HuH-7.5 (cell line): ENCODE measurements at regions not wholly inside any gene's neighbourhood (a gene's known extent, or its start where the extent isn't known, plus 50 kb on each side); places are given as distances from the start of the nearest gene placed in this dataset.

Source experiments
- DNase-seq: peaks from one replicate; pipeline ENCODE4 v3.0.0; 2011; ENCODE audit warnings: low spot score

DNA sequence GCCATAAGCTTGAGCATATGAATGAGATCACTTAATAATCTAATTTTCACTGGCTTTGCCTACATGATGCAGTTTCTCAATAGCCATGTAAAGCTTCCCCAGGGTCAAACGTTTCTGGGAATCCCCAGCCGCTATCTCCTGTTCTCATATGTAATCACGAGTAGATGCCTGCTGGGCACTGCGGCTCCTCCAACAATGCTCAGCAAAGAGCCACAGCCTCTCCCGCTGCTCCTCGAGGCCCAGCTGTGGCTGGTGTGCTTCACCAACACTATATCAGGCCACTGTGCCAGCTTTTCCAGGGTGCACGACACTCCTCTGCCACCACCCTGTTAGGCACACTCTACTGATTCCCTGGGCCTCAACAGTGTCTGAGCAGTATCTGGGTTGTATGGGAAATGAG is 78.3 kb upstream of the RASGEF1B start:
- no peak for DNase-seq

GRCh38 chr4:81546777-81547176 is 75.1 kb upstream of the RASGEF1B start:
- DNase-seq: no peak

DNA sequence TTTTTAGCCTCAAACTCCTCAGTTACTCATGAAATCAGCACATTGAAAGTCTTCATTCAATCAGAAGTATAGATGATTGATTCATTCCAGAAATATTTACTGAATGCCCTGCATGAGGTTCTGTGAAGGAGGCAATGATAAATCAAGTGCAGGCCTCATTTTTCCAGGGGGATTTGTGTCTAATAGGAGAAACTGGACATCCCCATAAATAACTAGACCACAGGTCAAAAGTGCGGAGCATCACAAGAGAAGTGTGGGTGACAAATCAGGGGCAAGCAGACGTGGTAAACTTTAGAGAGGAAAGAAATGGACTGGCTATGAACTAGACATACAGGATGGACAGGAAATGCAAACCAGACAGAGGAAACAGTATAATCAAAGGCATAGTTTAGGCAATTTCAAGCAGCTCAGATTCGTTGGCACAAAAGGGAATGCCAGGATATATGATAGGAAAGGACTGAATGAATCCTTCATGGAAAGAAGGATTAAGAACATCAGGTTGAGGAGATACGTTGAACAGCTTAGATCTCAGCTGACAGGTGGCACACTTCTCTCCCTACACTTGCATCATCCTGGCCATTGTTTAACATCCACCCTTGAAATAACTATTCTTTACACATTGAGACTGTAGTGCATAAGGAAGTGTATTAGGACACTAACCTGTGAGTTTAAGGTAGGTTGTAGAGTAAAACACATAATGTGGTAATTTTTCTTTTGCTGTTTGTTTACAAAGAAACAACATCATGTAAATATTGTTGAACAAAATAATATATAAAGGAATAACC is 69.6 kb upstream of the RASGEF1B start:
- DNase-seq: no peak

- no peak for DNase-seq
Measured at GRCh38 chr4:81538716-81539427, 67.2 kb upstream of the RASGEF1B start.

- no peak for DNase-seq
Measured at GRCh38 chr4:81531410-81531809, 59.7 kb upstream of the RASGEF1B start.

GRCh38 chr4:81528979-81529378 is 57.3 kb upstream of the RASGEF1B start:
- DNase-seq: no peak

DNA sequence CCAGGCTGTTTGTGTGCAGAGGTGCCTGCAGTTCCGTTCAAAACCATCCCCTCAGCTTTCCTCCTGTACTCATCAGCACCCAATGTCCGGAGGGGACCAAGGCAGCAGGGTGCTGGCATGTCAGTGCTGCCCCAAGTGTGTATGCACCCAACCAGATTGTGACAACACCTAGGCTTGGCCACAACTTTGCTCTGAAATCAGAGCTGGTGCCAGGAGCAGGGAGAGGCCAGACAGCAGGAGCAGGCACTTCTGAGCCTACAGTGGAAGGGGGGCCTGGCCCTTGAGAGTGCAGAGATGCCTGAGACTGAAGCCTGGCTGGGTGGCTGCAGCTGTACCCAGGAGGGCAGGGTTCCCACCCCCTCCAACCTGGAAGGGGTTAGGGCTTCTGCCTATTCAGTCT is 56.5 kb upstream of the RASGEF1B start:
- no peak for DNase-seq

GRCh38 chr4:81527709-81528108 is 56.0 kb upstream of the RASGEF1B start:
- DNase-seq: no peak

- no peak for DNase-seq
Measured at GRCh38 chr4:81527115-81527514, 55.4 kb upstream of the RASGEF1B start.

DNA sequence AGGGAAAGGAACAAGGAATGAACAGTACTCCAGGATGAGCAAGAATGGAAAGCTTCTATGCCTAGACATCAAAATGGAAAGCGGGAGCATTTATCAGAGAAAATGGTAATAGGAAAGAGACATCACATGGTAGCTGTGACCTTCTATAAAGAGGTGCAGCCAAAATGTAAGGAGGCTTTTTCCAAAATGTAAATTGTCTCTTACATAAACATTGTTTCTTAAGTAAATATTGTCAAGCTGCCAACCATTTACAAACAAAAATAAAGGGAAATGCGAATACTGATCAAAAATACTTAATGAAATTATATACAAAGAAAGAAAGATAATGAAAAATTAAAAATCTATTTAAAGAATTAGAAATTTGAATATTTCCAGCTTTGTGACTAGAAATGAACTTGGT is 55.0 kb upstream of the RASGEF1B start:
- no peak for DNase-seq

DNA sequence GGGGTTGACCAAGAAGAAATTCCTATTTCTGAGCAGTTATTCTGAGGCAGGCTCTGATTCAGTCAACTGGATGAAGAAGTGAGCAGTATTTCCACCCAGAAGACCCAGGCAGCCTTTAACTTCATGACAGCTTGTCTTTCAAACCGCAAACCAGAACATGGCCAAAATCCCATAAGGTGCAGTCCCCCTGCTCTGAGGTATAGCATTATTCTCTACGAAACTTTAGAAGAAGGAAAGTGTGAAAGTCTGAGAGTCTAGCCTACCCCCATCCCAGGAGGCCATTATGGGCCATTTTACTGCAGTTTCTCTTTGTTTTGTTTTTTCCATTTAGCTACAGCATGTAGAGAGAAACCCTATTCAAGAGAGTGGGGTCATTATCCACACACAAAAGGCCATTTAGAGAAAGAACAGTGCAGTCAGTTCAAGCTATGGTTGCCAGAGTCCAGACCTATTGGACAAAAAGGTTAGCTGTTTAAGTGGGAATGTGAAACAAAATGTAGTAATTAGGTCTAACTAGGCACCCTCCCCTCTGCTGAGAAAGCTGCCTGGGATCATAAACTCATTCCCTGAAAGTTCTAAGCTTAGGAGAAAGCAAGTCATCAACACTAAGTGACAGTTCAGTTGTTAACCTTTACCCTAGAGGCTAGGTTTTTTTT is 52.1 kb upstream of the RASGEF1B start:
- DNase-seq: no peak

- no peak for DNase-seq
Measured at GRCh38 chr4:81522711-81523110, 51.0 kb upstream of the RASGEF1B start.

GRCh38 chr4:81521708-81522107 is 50.0 kb upstream of the RASGEF1B start:
- no peak for DNase-seq
